Peyer's patch (tissue), 4 donors: ENCODE measurements at regions not wholly inside any gene's neighbourhood (a gene's known extent, or its start where the extent isn't known, plus 50 kb on each side); places are given as distances from the start of the nearest gene placed in this dataset.

Source experiments
- DNase-seq, 3 donors: peaks; one replicate each; pipeline ENCODE4 v3.0.0-alpha.2; 2017 to 2019
- H3K27ac ChIP-seq, 4 donors: fragments of 200-600 bp; sonication (generic); one replicate each; pipeline ENCODE4 v1.5.1; 2016 to 2019
- H3K27me3 ChIP-seq, 2 donors: fragments of 200-600 bp; sonication (generic); one replicate each; pipeline ENCODE4 v1.5.1; 2019
- H3K36me3 ChIP-seq, 3 donors: fragments of 200-600 bp; sonication (generic); one replicate each; pipeline ENCODE4 v1.5.1; 2016 to 2019
- H3K4me1 ChIP-seq, 4 donors: fragments of 200-600 bp; sonication (generic); one replicate each; pipeline ENCODE4 v1.5.1; 2016 to 2019
- H3K4me3 ChIP-seq, 4 donors: fragments of 200-600 bp; sonication (generic); 1 replicate in 3 of 4; 2 replicates in 1 of 4; pipeline ENCODE4 v1.5.1; 2016 to 2019; ENCODE audit warnings: mild to moderate bottlenecking in 1 of 4
- H3K9me3 ChIP-seq, 4 donors: fragments of 200-600 bp; sonication (generic); one replicate each; pipeline ENCODE4 v1.5.1; 2016 to 2019; ENCODE audit warnings: mild to moderate bottlenecking in 1 of 4
- CTCF ChIP-seq, 6 experiments: fragments of 450-650 bp in 4 of 6; fragments of 200-600 bp in 2 of 6; sonication (generic) in 1 of 6; IDR thresholded peaks; one replicate each; pipeline ENCODE4 v1.5.1; 2017 to 2019; ENCODE audit warnings: antibody characterized with exemption in 6 of 6, mild to moderate bottlenecking in 3 of 6, moderate library complexity in 1 of 6
- POLR2A ChIP-seq, 2 donors: fragments of 450-650 bp; IDR thresholded peaks; one replicate each; pipeline ENCODE4 v1.5.1; 2017; ENCODE audit warnings: antibody characterized with exemption in 2 of 2, mild to moderate bottlenecking in 2 of 2, moderate library complexity in 2 of 2

- H3K36me3 ChIP-seq, result no peaks in the 10 kb centered on the region
- no peaks in the 10 kb centered on the region for H3K4me1 ChIP-seq
- DNase-seq, result no peak
- H3K27ac ChIP-seq, result peak overlapping the region in 1 of 4 donors; percentile 18
- H3K9me3 ChIP-seq, result no peaks in the 10 kb centered on the region
- TF ChIP-seq POLR2A (IDR thresholded peaks at IDR 0.05) (no peak), CTCF (IDR thresholded peaks at IDR 0.05) (no peak)
- H3K4me3 ChIP-seq, result no peak overlapping the region
- H3K27me3 ChIP-seq, result no peaks in the 10 kb centered on the region
These were observed 353.3 kb upstream of the HTR2A start for GRCh38 chr13:47250146-47250545.

- Histone ChIP-seq H3K27ac (no peak overlapping the region), H3K27me3 (no peaks in the 10 kb centered on the region), H3K9me3 (no peaks in the 10 kb centered on the region), H3K36me3 (no peaks in the 10 kb centered on the region), H3K4me3 (no peak overlapping the region), H3K4me1 (no peaks in the 10 kb centered on the region)
- TF ChIP-seq POLR2A (IDR thresholded peaks at IDR 0.05), result no peak
- no peak for TF ChIP-seq CTCF (IDR thresholded peaks at IDR 0.05)
- no peak for DNase-seq
These were observed 352.4 kb upstream of the HTR2A start for GRCh38 chr13:47249266-47249665.

- DNase-seq, result no peak
- TF ChIP-seq CTCF (IDR thresholded peaks at IDR 0.05) (no peak), POLR2A (IDR thresholded peaks at IDR 0.05) (no peak)
- no peaks in the 10 kb centered on the region for H3K9me3 ChIP-seq
- H3K36me3 ChIP-seq, result no peaks in the 10 kb centered on the region
- no peaks in the 10 kb centered on the region for H3K27me3 ChIP-seq
- H3K4me1 ChIP-seq, result no peaks in the 10 kb centered on the region
- no peak overlapping the region for H3K4me3 ChIP-seq
- H3K27ac ChIP-seq, result no peak overlapping the region
These were observed 344.6 kb upstream of the HTR2A start for GRCh38 chr13:47241446-47241845.

- H3K27ac ChIP-seq, result no peak overlapping the region
- H3K4me1 ChIP-seq, result no peaks in the 10 kb centered on the region
- H3K27me3 ChIP-seq, result no peaks in the 10 kb centered on the region
- no peak overlapping the region for H3K4me3 ChIP-seq
- no peaks in the 10 kb centered on the region for H3K9me3 ChIP-seq
- TF ChIP-seq CTCF (IDR thresholded peaks at IDR 0.05), result no peak
- TF ChIP-seq POLR2A (IDR thresholded peaks at IDR 0.05), result no peak
- H3K36me3 ChIP-seq, result no peaks in the 10 kb centered on the region
- DNase-seq, result no peak
These were observed 342.2 kb upstream of the HTR2A start for GRCh38 chr13:47239025-47239424.

GRCh38 chr13:47237571-47237970, 340.7 kb upstream of the HTR2A start:
- H3K27me3 ChIP-seq, result no peaks in the 10 kb centered on the region
- no peaks in the 10 kb centered on the region for H3K4me1 ChIP-seq
- TF ChIP-seq CTCF (IDR thresholded peaks at IDR 0.05) (no peak), POLR2A (IDR thresholded peaks at IDR 0.05) (no peak)
- H3K36me3 ChIP-seq, result no peaks in the 10 kb centered on the region
- DNase-seq, result no peak
- H3K27ac ChIP-seq, result no peak overlapping the region
- no peaks in the 10 kb centered on the region for H3K9me3 ChIP-seq
- H3K4me3 ChIP-seq, result no peak overlapping the region

GRCh38 chr13:47233734-47234133, 336.9 kb upstream of the HTR2A start:
- no peaks in the 10 kb centered on the region for H3K27me3 ChIP-seq
- H3K4me3 ChIP-seq, result no peak overlapping the region
- H3K27ac ChIP-seq, result no peak overlapping the region
- no peaks in the 10 kb centered on the region for H3K4me1 ChIP-seq
- H3K36me3 ChIP-seq, result no peaks in the 10 kb centered on the region
- DNase-seq, result no peak
- no peaks in the 10 kb centered on the region for H3K9me3 ChIP-seq
- TF ChIP-seq CTCF (IDR thresholded peaks at IDR 0.05) (no peak), POLR2A (IDR thresholded peaks at IDR 0.05) (no peak)
